ENCODE measurements at regions not wholly inside any gene's neighbourhood (a gene's known extent, or its start where the extent isn't known, plus 50 kb on each side); places are given as distances from the start of the nearest gene placed in this dataset.

- Histone ChIP-seq H3K4me3 (ENCODE audit: low read length) (peak overlapping the region; percentile 35), H3K36me3 (ENCODE audit: control insufficient read depth, low read depth, low read length) (no peaks in the 10 kb centered on the region), H3K27ac (ENCODE audit: low read length) (no peak overlapping the region), H3K9ac (ENCODE audit: low read length) (no peak overlapping the region), H3K4me1 (ENCODE audit: control insufficient read depth, low read depth, low read length) (peaks cover 12% of the 10 kb centered on the region), H3K27me3 (ENCODE audit: control insufficient read depth, insufficient read depth, low read length) (no peaks in the 10 kb centered on the region), H3K9me3 (ENCODE audit: control insufficient read depth, low read depth, low read length) (no peaks in the 10 kb centered on the region)
Measured at GRCh38 chr3:72597756-72598195, 250.5 kb downstream of the SHQ1 start.

GRCh38 chr3:72597043-72597442, 251.2 kb downstream of the SHQ1 start:
- H3K9ac ChIP-seq (ENCODE audit: low read length): no peak overlapping the region
- H3K9me3 ChIP-seq (ENCODE audit: control insufficient read depth, low read depth, low read length): no peaks in the 10 kb centered on the region
- H3K4me3 ChIP-seq (ENCODE audit: low read length): no peak overlapping the region
- H3K36me3 ChIP-seq (ENCODE audit: control insufficient read depth, low read depth, low read length): no peaks in the 10 kb centered on the region
- H3K27ac ChIP-seq (ENCODE audit: low read length): no peak overlapping the region
- no peaks in the 10 kb centered on the region for H3K27me3 ChIP-seq (ENCODE audit: control insufficient read depth, insufficient read depth, low read length)
- H3K4me1 ChIP-seq (ENCODE audit: control insufficient read depth, low read depth, low read length): peaks cover 15% of the 10 kb centered on the region

- H3K9me3 ChIP-seq (ENCODE audit: control insufficient read depth, low read depth, low read length): no peaks in the 10 kb centered on the region
Measured at GRCh38 chr3:72595927-72596610, 252.2 kb downstream of the SHQ1 start.

GRCh38 chr3:72595376-72595775, 252.9 kb downstream of the SHQ1 start:
- Histone ChIP-seq H3K27me3 (ENCODE audit: control insufficient read depth, insufficient read depth, low read length) (no peaks in the 10 kb centered on the region), H3K27ac (ENCODE audit: low read length) (no peak overlapping the region), H3K9me3 (ENCODE audit: control insufficient read depth, low read depth, low read length) (no peaks in the 10 kb centered on the region), H3K4me3 (ENCODE audit: low read length) (no peak overlapping the region), H3K9ac (ENCODE audit: low read length) (no peak overlapping the region), H3K4me1 (ENCODE audit: control insufficient read depth, low read depth, low read length) (peaks cover 29% of the 10 kb centered on the region), H3K36me3 (ENCODE audit: control insufficient read depth, low read depth, low read length) (no peaks in the 10 kb centered on the region)

More at GRCh38 chr3:72595927-72596610, 252.2 kb downstream of the SHQ1 start:
- Histone ChIP-seq H3K4me1 (ENCODE audit: control insufficient read depth, low read depth, low read length) (peaks cover 23% of the 10 kb centered on the region), H3K27me3 (ENCODE audit: control insufficient read depth, insufficient read depth, low read length) (no peaks in the 10 kb centered on the region), H3K27ac (ENCODE audit: low read length) (no peak overlapping the region), H3K9ac (ENCODE audit: low read length) (no peak overlapping the region), H3K4me3 (ENCODE audit: low read length) (no peak overlapping the region), H3K36me3 (ENCODE audit: control insufficient read depth, low read depth, low read length) (no peaks in the 10 kb centered on the region)

- H3K27me3 ChIP-seq (ENCODE audit: control insufficient read depth, insufficient read depth, low read length): peaks cover 5% of the 10 kb centered on the region
- H3K27ac ChIP-seq (ENCODE audit: low read length): no peak overlapping the region
- no peak overlapping the region for H3K4me3 ChIP-seq (ENCODE audit: low read length)
- no peaks in the 10 kb centered on the region for H3K9me3 ChIP-seq (ENCODE audit: control insufficient read depth, low read depth, low read length)
- no peak overlapping the region for H3K9ac ChIP-seq (ENCODE audit: low read length)
- peaks cover 31% of the 10 kb centered on the region for H3K4me1 ChIP-seq (ENCODE audit: control insufficient read depth, low read depth, low read length)
- no peaks in the 10 kb centered on the region for H3K36me3 ChIP-seq (ENCODE audit: control insufficient read depth, low read depth, low read length)
Measured at GRCh38 chr3:72594615-72595215, 253.5 kb downstream of the SHQ1 start.

- no peak overlapping the region for H3K27ac ChIP-seq (ENCODE audit: low read length)
- H3K27me3 ChIP-seq (ENCODE audit: control insufficient read depth, insufficient read depth, low read length): peaks cover 13% of the 10 kb centered on the region
- no peaks in the 10 kb centered on the region for H3K9me3 ChIP-seq (ENCODE audit: control insufficient read depth, low read depth, low read length)
- no peaks in the 10 kb centered on the region for H3K36me3 ChIP-seq (ENCODE audit: control insufficient read depth, low read depth, low read length)
- H3K9ac ChIP-seq (ENCODE audit: low read length): no peak overlapping the region
- no peak overlapping the region for H3K4me3 ChIP-seq (ENCODE audit: low read length)
- H3K4me1 ChIP-seq (ENCODE audit: control insufficient read depth, low read depth, low read length): peaks cover 31% of the 10 kb centered on the region
Measured at GRCh38 chr3:72593881-72594397, 254.3 kb downstream of the SHQ1 start.

GRCh38 chr3:72591522-72592421, 256.5 kb downstream of the SHQ1 start:
- Histone ChIP-seq H3K4me1 (ENCODE audit: control insufficient read depth, low read depth, low read length) (peaks cover 19% of the 10 kb centered on the region), H3K36me3 (ENCODE audit: control insufficient read depth, low read depth, low read length) (no peaks in the 10 kb centered on the region), H3K9ac (ENCODE audit: low read length) (no peak overlapping the region), H3K4me3 (ENCODE audit: low read length) (no peak overlapping the region), H3K9me3 (ENCODE audit: control insufficient read depth, low read depth, low read length) (no peaks in the 10 kb centered on the region), H3K27me3 (ENCODE audit: control insufficient read depth, insufficient read depth, low read length) (peaks cover 23% of the 10 kb centered on the region), H3K27ac (ENCODE audit: low read length) (no peak overlapping the region)

- H3K4me1 ChIP-seq (ENCODE audit: control insufficient read depth, low read depth, low read length): peaks cover 19% of the 10 kb centered on the region
Measured at GRCh38 chr3:72590732-72591221, 257.5 kb downstream of the SHQ1 start.

GRCh38 chr3:72587282-72587681, 261.0 kb downstream of the SHQ1 start:
- Histone ChIP-seq H3K4me1 (ENCODE audit: control insufficient read depth, low read depth, low read length) (peaks cover 26% of the 10 kb centered on the region), H3K9me3 (ENCODE audit: control insufficient read depth, low read depth, low read length) (no peaks in the 10 kb centered on the region), H3K9ac (ENCODE audit: low read length) (no peak overlapping the region), H3K27ac (ENCODE audit: low read length) (no peak overlapping the region), H3K36me3 (ENCODE audit: control insufficient read depth, low read depth, low read length) (no peaks in the 10 kb centered on the region), H3K27me3 (ENCODE audit: control insufficient read depth, insufficient read depth, low read length) (peaks cover 24% of the 10 kb centered on the region), H3K4me3 (ENCODE audit: low read length) (no peak overlapping the region)

More at GRCh38 chr3:72590732-72591221, 257.5 kb downstream of the SHQ1 start:
- Histone ChIP-seq H3K27me3 (ENCODE audit: control insufficient read depth, insufficient read depth, low read length) (peaks cover 24% of the 10 kb centered on the region), H3K9me3 (ENCODE audit: control insufficient read depth, low read depth, low read length) (no peaks in the 10 kb centered on the region), H3K4me3 (ENCODE audit: low read length) (no peak overlapping the region), H3K27ac (ENCODE audit: low read length) (no peak overlapping the region), H3K36me3 (ENCODE audit: control insufficient read depth, low read depth, low read length) (no peaks in the 10 kb centered on the region), H3K9ac (ENCODE audit: low read length) (no peak overlapping the region)

GRCh38 chr3:72586694-72587093, 261.6 kb downstream of the SHQ1 start:
- H3K9me3 ChIP-seq (ENCODE audit: control insufficient read depth, low read depth, low read length): no peaks in the 10 kb centered on the region
- no peak overlapping the region for H3K9ac ChIP-seq (ENCODE audit: low read length)
- H3K4me3 ChIP-seq (ENCODE audit: low read length): no peak overlapping the region
- peaks cover 24% of the 10 kb centered on the region for H3K27me3 ChIP-seq (ENCODE audit: control insufficient read depth, insufficient read depth, low read length)
- H3K4me1 ChIP-seq (ENCODE audit: control insufficient read depth, low read depth, low read length): peaks cover 26% of the 10 kb centered on the region
- no peaks in the 10 kb centered on the region for H3K36me3 ChIP-seq (ENCODE audit: control insufficient read depth, low read depth, low read length)
- H3K27ac ChIP-seq (ENCODE audit: low read length): no peak overlapping the region

GRCh38 chr3:72585966-72586365, 262.3 kb downstream of the SHQ1 start:
- peaks cover 27% of the 10 kb centered on the region for H3K4me1 ChIP-seq (ENCODE audit: control insufficient read depth, low read depth, low read length)
- no peaks in the 10 kb centered on the region for H3K36me3 ChIP-seq (ENCODE audit: control insufficient read depth, low read depth, low read length)
- H3K9me3 ChIP-seq (ENCODE audit: control insufficient read depth, low read depth, low read length): no peaks in the 10 kb centered on the region
- H3K9ac ChIP-seq (ENCODE audit: low read length): no peak overlapping the region
- no peak overlapping the region for H3K4me3 ChIP-seq (ENCODE audit: low read length)
- no peak overlapping the region for H3K27ac ChIP-seq (ENCODE audit: low read length)
- peaks cover 24% of the 10 kb centered on the region for H3K27me3 ChIP-seq (ENCODE audit: control insufficient read depth, insufficient read depth, low read length)
